ENCODE measurements at regions not wholly inside any gene's neighbourhood (a gene's known extent, or its start where the extent isn't known, plus 50 kb on each side); places are given as distances from the start of the nearest gene placed in this dataset.

DNA sequence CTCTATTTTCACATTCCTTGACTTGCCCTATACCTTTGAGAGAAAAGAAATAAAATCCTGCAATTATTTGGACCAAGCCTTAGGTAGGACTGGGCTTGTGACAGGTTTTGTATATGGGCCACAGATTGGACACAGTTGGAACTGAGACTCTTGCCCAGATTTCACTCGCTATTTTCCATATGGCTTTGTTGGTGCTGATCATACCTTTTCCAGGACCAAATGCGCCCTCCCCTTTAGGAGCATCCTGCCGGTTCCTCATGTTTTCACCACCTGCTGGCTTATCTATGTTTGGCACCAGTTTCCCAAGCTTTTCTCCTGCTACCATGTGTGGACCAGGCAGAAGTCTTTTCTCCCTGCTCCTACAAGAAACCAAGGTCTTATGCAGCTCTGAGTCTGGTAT lies 494.9 kb downstream of the EPHA4 start:
- TF ChIP-seq, protein P1, sequence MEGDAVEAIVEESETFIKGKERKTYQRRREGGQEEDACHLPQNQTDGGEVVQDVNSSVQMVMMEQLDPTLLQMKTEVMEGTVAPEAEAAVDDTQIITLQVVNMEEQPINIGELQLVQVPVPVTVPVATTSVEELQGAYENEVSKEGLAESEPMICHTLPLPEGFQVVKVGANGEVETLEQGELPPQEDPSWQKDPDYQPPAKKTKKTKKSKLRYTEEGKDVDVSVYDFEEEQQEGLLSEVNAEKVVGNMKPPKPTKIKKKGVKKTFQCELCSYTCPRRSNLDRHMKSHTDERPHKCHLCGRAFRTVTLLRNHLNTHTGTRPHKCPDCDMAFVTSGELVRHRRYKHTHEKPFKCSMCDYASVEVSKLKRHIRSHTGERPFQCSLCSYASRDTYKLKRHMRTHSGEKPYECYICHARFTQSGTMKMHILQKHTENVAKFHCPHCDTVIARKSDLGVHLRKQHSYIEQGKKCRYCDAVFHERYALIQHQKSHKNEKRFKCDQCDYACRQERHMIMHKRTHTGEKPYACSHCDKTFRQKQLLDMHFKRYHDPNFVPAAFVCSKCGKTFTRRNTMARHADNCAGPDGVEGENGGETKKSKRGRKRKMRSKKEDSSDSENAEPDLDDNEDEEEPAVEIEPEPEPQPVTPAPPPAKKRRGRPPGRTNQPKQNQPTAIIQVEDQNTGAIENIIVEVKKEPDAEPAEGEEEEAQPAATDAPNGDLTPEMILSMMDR (IDR thresholded peaks at IDR 0.05): no peak
- TF ChIP-seq EP300 (IDR thresholded peaks at IDR 0.05) (no peak), POLR2A (IDR thresholded peaks at IDR 0.05) (no peak)
- WGBS, 2 donors: 94 to 97% methylated on average over 3 of the region's 3 CpGs
- DNase-seq (ENCODE audit: low spot score in 2 of 2): no peak
- H3K36me3 ChIP-seq: no peaks in the 10 kb centered on the region
- H3K4me3 ChIP-seq: no peak overlapping the region
- H3K4me1 ChIP-seq: peaks cover 0 to 8% (median 0%) of the 10 kb centered on the region in 4 donors
- no peaks in the 10 kb centered on the region for H3K9me3 ChIP-seq
- H3K27me3 ChIP-seq: no peaks in the 10 kb centered on the region
- no peak overlapping the region for H3K27ac ChIP-seq

DNA sequence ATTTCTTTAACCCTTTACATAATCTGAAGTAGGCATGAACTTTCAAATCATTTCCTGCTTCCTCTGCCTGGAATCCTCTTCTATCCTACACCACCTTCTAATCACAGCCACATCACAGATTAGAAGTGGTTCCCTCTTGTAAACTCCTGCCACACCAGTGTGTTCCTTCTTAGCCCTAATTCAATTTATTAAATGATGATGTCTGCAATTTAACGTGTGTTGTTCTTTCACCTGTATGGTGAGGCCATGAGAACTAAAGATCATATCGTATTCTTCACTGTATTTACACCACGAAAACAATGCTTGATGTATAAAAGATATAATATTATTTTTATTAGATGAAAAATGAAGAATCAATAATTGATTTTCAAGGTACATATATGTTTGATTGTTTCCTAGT lies 494.3 kb downstream of the EPHA4 start:
- H3K4me3 ChIP-seq: no peak overlapping the region
- no peaks in the 10 kb centered on the region for H3K9me3 ChIP-seq
- DNase-seq (ENCODE audit: low spot score in 2 of 2): no peak
- peaks cover 0 to 8% (median 0%) of the 10 kb centered on the region in 4 donors for H3K4me1 ChIP-seq
- no peak overlapping the region for H3K27ac ChIP-seq
- no peaks in the 10 kb centered on the region for H3K27me3 ChIP-seq
- 96% methylated on average over 3 of the region's 3 CpGs for whole genome bisulfite sequencing, 2 donors
- no peaks in the 10 kb centered on the region for H3K36me3 ChIP-seq
- TF ChIP-seq EP300 (IDR thresholded peaks at IDR 0.05) (no peak), POLR2A (IDR thresholded peaks at IDR 0.05) (no peak)
- TF ChIP-seq, protein P1 (IDR thresholded peaks at IDR 0.05): no peak

DNA sequence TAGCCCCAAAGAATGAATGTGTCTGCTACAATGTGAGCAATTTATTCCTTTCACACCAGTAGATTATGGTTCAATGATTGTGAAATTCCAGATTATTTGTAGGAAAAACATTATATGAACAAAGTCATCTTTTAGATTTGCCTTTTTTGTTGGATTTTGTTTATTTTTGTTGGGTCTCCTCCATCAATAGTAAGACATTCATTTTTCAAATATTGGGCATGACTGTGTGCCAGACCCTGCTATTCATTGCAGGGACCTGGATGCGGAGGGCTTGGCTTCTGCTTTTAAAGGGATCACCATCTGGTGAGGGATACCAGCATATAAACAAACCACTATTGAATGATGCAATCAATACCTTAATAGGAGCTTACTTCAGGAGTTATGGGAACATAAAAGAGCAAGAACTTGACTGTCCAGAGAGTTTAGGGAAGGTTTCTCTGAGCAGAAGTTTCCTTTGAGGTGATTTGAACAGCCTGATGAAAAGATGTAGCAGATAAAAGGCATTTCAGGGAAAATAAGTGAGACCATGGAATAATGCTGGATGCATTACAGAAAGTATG lies 486.7 kb downstream of the EPHA4 start:
- H3K4me1 ChIP-seq: peaks cover 0 to 4% (median 0%) of the 10 kb centered on the region in 4 donors
- DNase-seq (ENCODE audit: low spot score in 2 of 2): no peak
- H3K9me3 ChIP-seq: no peaks in the 10 kb centered on the region
- TF ChIP-seq, protein P1 (IDR thresholded peaks at IDR 0.05): no peak
- no peak for TF ChIP-seq EP300 (IDR thresholded peaks at IDR 0.05)
- no peak for TF ChIP-seq POLR2A (IDR thresholded peaks at IDR 0.05)
- no peaks in the 10 kb centered on the region for H3K27me3 ChIP-seq
- H3K36me3 ChIP-seq: no peaks in the 10 kb centered on the region
- no peak overlapping the region for H3K27ac ChIP-seq
- WGBS, 2 donors: 38 to 50% methylated on average over 1 of the region's 1 CpG
- no peak overlapping the region for H3K4me3 ChIP-seq

DNA sequence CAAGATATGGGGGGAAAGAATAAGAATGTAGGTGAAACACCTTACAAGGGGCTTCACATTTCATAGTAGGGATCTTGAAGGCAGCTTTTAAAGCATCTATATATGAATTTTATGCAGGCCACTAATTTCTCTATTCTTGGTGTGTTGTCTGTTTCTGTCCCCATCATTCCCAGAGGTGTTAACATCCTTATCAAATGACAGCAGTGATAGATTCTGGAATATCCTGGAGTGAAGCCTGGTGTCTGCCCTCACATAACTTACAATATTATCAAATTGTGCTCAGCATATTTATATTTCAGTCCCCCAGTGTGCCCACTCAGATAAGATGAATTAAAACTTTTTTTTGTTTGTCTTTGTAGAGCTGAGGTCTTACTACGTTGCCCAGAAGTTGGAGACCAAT lies 486.2 kb downstream of the EPHA4 start:
- H3K4me3 ChIP-seq: no peak overlapping the region
- no peak for DNase-seq (ENCODE audit: low spot score in 2 of 2)
- H3K27me3 ChIP-seq: no peaks in the 10 kb centered on the region
- no peaks in the 10 kb centered on the region for H3K36me3 ChIP-seq
- H3K9me3 ChIP-seq: no peaks in the 10 kb centered on the region
- peaks cover 0 to 4% (median 0%) of the 10 kb centered on the region in 4 donors for H3K4me1 ChIP-seq
- no peak overlapping the region for H3K27ac ChIP-seq
- WGBS, 2 donors: 83 to 91% methylated on average over 1 of the region's 1 CpG
- TF ChIP-seq, protein P1 (IDR thresholded peaks at IDR 0.05): no peak
- TF ChIP-seq EP300 (IDR thresholded peaks at IDR 0.05) (no peak), POLR2A (IDR thresholded peaks at IDR 0.05) (no peak)

DNA sequence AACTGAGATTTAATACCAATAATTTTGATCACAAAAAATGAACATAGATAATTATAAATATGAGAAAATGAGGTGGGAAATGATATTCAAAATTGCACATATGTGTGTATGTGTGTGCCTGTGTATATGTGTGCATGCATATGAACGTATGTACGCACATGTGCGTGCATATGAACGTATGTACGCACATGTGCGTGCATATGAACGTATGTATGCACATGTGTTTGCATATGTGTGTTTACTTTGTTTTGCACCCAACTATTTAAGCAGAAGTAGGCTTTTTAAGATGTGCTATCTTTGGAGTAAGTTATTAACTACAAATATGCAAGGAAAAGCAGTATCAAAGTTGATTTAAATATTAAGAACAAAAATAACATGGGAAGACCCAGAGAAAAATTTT lies 484.3 kb downstream of the EPHA4 start:
- Histone ChIP-seq H3K9me3 (no peaks in the 10 kb centered on the region), H3K27me3 (no peaks in the 10 kb centered on the region)

More for the DNA sequence above, 484.3 kb downstream of the EPHA4 start:
- no peak overlapping the region for H3K4me3 ChIP-seq
- DNase-seq (ENCODE audit: low spot score in 2 of 2): no peak
- no peak for TF ChIP-seq EP300 (IDR thresholded peaks at IDR 0.05)
- TF ChIP-seq, protein P1 (IDR thresholded peaks at IDR 0.05): no peak
- TF ChIP-seq POLR2A (IDR thresholded peaks at IDR 0.05): no peak
- H3K4me1 ChIP-seq: peaks cover 0 to 4% (median 0%) of the 10 kb centered on the region in 4 donors
- WGBS, 2 donors: 92 to 93% methylated on average over 7 of the region's 7 CpGs
- H3K27ac ChIP-seq: no peak overlapping the region
- H3K36me3 ChIP-seq: no peaks in the 10 kb centered on the region
